Stimulated activated CD4-positive, alpha-beta T cell treated with anti-CD3 and anti-CD28 coated beads, Interleukin-15, amount 100 ng/mL, for 24 hours (primary cell): ENCODE measurements at regions not wholly inside any gene's neighbourhood (a gene's known extent, or its start where the extent isn't known, plus 50 kb on each side); places are given as distances from the start of the nearest gene placed in this dataset.

Experiments
- DNase-seq: peaks from one replicate; pipeline ENCODE4 v3.0.0-alpha.2; 2020

DNA sequence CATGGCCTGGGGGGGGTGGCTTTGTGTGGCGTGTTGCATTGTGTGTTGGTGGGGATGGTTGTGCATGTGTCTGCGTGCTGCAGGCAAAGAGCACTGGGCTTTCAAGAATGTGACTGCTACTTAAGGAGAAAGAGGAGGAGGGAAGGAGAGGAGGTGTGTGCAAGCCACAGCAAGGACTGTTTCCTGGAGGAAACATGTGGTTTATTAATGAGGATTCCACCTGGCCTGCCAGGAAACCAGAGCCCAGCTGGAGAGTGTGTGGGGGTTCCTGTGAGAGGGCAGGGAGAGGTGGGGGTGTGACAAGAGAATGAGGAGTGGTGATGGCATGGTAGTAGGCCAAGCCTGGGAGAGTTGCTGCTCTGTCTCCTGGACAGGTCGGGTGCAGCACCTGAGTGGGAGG is 258.1 kb upstream of the ROPN1 start:
- no peak for DNase-seq

GRCh38 chr3:124256156-124256555 is 264.2 kb upstream of the ROPN1 start:
- DNase-seq, result no peak

GRCh38 chr3:124256599-124256998 is 264.7 kb upstream of the ROPN1 start:
- no peak for DNase-seq

GRCh38 chr3:124257336-124257864 is 265.5 kb upstream of the ROPN1 start:
- no peak for DNase-seq

DNA sequence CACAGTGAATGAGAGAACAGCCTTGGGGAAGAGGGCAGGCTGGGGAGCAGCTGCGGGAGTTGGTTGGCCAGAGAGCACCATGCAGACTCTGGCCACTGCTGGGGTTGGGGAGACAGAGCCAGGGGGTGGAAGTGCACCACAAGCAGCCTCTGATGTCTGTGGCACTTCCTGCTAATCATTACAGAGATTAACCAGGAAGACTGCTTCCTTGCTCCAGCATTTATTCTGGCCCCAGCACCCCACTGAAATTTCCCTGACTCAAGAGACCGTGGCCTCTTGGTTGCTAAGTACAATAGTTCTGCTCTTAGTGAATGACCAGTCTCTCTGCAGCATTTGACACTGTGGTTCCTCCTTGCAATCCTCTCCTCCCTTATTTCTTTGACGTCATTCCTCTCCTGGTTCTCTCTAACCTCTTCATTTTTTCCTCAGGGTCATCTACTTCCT is 266.2 kb upstream of the ROPN1 start:
- DNase-seq, result no peak

DNA sequence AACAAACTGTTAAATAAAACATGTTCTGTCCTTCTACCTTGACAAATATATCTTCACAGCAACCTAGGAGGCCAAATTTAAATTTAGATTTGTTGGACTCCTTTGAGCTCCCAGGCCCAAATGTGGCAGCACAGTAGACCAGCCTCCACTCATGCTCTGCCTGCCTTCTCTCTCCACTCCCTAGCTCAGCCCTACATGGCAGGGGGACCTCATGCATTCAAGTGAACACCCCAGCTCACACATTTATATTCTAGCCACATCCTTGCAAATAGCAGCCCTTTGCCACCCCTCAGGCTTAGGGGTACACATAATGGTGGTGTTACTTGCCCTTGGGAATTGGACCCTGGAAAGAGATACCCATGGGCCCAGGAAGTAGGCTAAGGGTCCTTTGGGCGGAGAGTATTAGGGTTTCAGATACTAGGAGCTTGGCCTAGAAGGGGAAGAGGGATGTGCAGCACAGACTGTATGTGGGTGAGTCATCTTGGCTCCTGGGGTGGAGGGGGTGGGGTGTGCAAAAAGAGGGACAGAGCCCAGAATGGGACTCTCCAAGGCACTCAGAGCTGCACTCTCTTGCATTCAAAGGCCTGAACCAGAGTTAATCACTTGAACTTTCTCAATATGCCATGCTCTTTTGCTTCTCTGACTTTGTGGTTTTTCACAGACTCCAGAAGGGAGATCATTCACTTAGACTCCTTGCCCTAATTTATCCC is 268.4 kb upstream of the ROPN1 start:
- DNase-seq, result no peak

DNA sequence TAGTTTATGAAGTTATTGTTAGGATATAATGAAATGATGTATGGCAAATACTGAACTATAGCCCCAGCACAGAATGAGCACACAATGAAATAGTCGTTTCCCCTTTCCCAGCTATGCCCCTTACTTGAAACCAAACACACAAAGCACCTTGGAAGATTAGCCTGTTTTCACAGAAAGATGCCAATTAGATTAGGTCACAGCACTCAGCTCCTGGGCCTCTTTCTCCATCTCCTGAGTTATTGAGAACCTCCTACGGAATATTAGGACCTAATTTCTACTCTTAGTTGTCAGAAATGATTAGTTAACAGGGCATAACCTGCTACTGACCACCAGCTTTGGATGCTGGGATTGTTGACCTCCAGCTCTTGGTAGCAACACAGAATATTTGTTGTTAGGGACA is 269.4 kb upstream of the ROPN1 start:
- no peak for DNase-seq

DNA sequence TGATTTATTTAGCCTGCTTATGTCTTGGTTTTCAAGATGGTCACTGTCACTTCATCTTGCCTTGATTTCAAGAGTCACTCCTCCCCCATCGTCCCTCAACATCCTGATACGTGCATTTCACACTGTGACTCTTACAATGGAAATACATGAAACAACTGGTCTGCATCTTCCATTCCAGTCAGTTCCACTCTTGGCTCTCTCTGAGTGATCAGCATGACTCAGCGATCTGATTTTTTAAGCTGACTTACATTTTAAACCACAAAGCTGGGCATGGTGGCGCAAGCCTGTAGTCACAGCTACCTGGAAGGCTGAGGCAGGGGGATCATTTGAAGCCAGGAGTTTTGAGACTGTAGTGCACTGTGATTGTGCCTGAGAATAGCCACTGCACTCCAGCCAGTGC is 271.2 kb upstream of the ROPN1 start:
- no peak for DNase-seq

GRCh38 chr3:124264346-124264745 is 272.4 kb upstream of the ROPN1 start:
- no peak for DNase-seq

GRCh38 chr3:124266487-124266886 is 274.6 kb upstream of the ROPN1 start:
- DNase-seq, result no peak

DNA sequence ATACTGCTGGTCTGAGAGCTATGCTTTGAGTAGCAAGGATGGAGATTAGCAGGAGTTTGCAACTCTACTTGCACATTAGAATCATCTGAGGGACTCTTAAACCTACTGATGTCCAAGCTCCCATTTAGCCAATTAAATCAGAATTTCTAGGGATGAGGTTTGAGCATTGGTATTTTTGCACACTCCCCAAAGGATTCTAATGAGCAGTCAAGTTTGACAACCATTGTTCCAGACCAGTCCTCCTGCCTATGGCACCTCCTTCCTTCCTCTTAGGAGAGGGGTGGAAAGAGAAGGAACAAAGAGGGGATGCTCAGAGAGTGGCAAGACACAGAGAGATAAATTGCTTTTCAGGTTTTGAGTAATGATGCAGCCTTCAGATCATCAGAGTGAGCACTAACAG is 275.5 kb upstream of the ROPN1 start:
- DNase-seq, result no peak

- no peak for DNase-seq
Measured at GRCh38 chr3:124268355-124268754, 276.4 kb upstream of the ROPN1 start.

GRCh38 chr3:124269619-124270018 is 277.7 kb upstream of the ROPN1 start:
- no peak for DNase-seq

GRCh38 chr3:124272605-124273151 is 280.8 kb upstream of the ROPN1 start:
- no peak for DNase-seq

GRCh38 chr3:124273651-124274050 is 281.7 kb upstream of the ROPN1 start:
- DNase-seq, result no peak

- DNase-seq, result no peak
Measured at GRCh38 chr3:124274051-124274450, 282.1 kb upstream of the ROPN1 start.

DNA sequence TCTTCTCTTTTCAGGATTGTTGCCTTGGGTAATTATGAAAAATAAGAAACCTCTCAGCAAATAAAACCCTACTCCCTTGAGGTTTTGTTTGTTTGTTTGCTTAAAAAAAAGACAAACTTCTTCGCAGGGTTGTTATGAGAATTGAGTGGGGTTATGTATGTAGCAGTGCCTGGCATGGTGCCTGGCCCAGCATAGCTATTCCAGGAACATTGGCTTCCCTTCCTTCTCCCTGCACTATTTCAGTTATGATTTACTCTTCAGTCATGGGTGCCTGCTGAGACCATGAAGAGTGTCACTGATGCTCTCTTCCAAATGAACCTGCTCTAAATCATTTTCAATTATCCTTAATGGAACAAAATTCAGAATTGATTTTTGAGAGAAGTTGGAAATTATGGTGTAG is 283.5 kb upstream of the ROPN1 start:
- DNase-seq, result no peak

- DNase-seq, result no peak
Measured at GRCh38 chr3:124276133-124276532, 284.2 kb upstream of the ROPN1 start.

- no peak for DNase-seq
Measured at GRCh38 chr3:124276539-124277143, 284.7 kb upstream of the ROPN1 start.

GRCh38 chr3:124277144-124277890 is 285.4 kb upstream of the ROPN1 start:
- DNase-seq, result no peak

DNA sequence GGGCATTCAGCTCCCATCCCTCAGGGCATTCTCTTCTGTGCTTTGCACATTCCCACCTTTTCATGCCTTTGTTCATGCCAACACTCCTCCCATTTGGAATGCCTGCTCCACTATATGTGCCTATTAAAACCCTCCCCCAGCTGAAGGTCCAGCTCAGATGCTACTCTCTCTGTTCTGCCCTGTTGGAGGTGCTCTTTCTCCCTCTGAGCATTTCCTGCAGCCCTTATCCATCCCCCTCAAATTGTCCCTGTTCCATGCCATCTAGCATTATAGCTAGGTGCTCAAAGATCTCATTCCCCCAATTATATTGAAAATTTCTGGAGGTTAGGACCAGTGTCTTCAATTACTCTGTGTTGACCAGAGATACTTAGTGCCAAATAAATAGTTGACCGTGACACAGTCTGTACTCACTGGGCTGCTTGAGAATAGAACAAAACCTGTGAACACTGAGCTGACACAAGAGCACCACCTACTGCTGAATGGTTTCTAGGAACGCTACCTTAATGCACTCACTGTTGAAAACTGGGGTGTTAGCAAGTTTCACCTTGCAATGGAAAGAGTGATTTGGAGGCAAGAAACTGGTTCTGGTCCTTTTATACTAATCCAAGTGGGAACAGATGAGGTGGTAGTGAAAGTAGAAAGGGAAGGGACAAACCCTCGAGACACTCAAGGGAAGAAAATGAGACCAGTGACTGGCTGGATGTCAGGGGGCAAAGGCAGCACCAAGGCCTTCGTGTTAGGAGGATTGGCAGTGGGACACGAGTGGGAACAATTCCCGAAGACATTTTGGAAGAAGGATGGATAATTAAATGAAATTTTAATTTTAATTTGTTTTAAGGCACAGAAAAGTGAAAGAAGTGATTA is 289.8 kb upstream of the ROPN1 start:
- no peak for DNase-seq
